Duodenal mucosa (tissue), 2 donors: ENCODE measurements at regions not wholly inside any gene's neighbourhood (a gene's known extent, or its start where the extent isn't known, plus 50 kb on each side); places are given as distances from the start of the nearest gene placed in this dataset.

Source experiments
- H3K27ac ChIP-seq: one replicate; pipeline ENCODE4 v1.7.0; 2013; ENCODE audit warnings: low read depth, low read length
- H3K27me3 ChIP-seq, 2 donors: one replicate each; pipeline ENCODE4 v1.7.0; 2013; ENCODE audit warnings: low read length in 2 of 2, control low read depth in 1 of 2; ENCODE audit not compliant: insufficient read depth in 2 of 2, control insufficient read depth in 1 of 2
- H3K36me3 ChIP-seq, 2 donors: one replicate each; pipeline ENCODE4 v1.7.0; 2013; ENCODE audit warnings: low read length in 2 of 2, control low read depth in 1 of 2; ENCODE audit not compliant: insufficient read depth in 2 of 2, control insufficient read depth in 1 of 2
- H3K4me1 ChIP-seq, 2 donors: one replicate each; pipeline ENCODE4 v1.7.0; 2013; ENCODE audit warnings: low read length in 2 of 2, control low read depth in 1 of 2; ENCODE audit not compliant: insufficient read depth in 2 of 2, control insufficient read depth in 1 of 2
- H3K4me3 ChIP-seq, 2 donors: one replicate each; pipeline ENCODE4 v1.7.0; 2013; ENCODE audit warnings: low read length in 2 of 2, low read depth in 1 of 2
- H3K9ac ChIP-seq, 2 donors: one replicate each; pipeline ENCODE4 v1.7.0; 2013; ENCODE audit warnings: low read length in 2 of 2, low read depth in 1 of 2
- H3K9me3 ChIP-seq, 2 donors: one replicate each; pipeline ENCODE4 v1.7.0; 2013; ENCODE audit warnings: low read length in 2 of 2, control low read depth in 1 of 2; ENCODE audit not compliant: control insufficient read depth in 1 of 2

GRCh38 chr18:56390626-56391025 lies 247.8 kb downstream of the TXNL1 start:
- H3K9ac ChIP-seq: no peak overlapping the region
- no peak overlapping the region for H3K4me3 ChIP-seq
- H3K27ac ChIP-seq: no peak overlapping the region
- no peaks in the 10 kb centered on the region for H3K4me1 ChIP-seq
- no peaks in the 10 kb centered on the region for H3K27me3 ChIP-seq
- H3K36me3 ChIP-seq: no peaks in the 10 kb centered on the region
- H3K9me3 ChIP-seq: no peaks in the 10 kb centered on the region

- no peaks in the 10 kb centered on the region for H3K4me1 ChIP-seq
- H3K9me3 ChIP-seq: no peaks in the 10 kb centered on the region
- H3K9ac ChIP-seq: no peak overlapping the region
- no peaks in the 10 kb centered on the region for H3K27me3 ChIP-seq
- no peak overlapping the region for H3K4me3 ChIP-seq
- H3K27ac ChIP-seq: no peak overlapping the region
- no peaks in the 10 kb centered on the region for H3K36me3 ChIP-seq
These were observed 249.2 kb downstream of the TXNL1 start for GRCh38 chr18:56389190-56389589.

GRCh38 chr18:56388571-56388970 lies 249.8 kb downstream of the TXNL1 start:
- H3K27me3 ChIP-seq: no peaks in the 10 kb centered on the region
- no peaks in the 10 kb centered on the region for H3K4me1 ChIP-seq
- H3K4me3 ChIP-seq: no peak overlapping the region
- H3K9ac ChIP-seq: no peak overlapping the region
- no peaks in the 10 kb centered on the region for H3K9me3 ChIP-seq
- H3K36me3 ChIP-seq: no peaks in the 10 kb centered on the region
- no peak overlapping the region for H3K27ac ChIP-seq

GRCh38 chr18:56386856-56387255 lies 251.5 kb downstream of the TXNL1 start:
- Histone ChIP-seq H3K27me3 (no peaks in the 10 kb centered on the region), H3K4me3 (no peak overlapping the region), H3K36me3 (no peaks in the 10 kb centered on the region), H3K9ac (no peak overlapping the region), H3K4me1 (no peaks in the 10 kb centered on the region), H3K9me3 (no peaks in the 10 kb centered on the region), H3K27ac (no peak overlapping the region)

GRCh38 chr18:56383349-56383748 lies 255.0 kb downstream of the TXNL1 start:
- Histone ChIP-seq H3K4me1 (no peaks in the 10 kb centered on the region), H3K9me3 (no peaks in the 10 kb centered on the region), H3K27me3 (no peaks in the 10 kb centered on the region), H3K27ac (no peak overlapping the region), H3K36me3 (no peaks in the 10 kb centered on the region), H3K9ac (no peak overlapping the region), H3K4me3 (no peak overlapping the region)

GRCh38 chr18:56382541-56382940 lies 255.9 kb downstream of the TXNL1 start:
- Histone ChIP-seq H3K4me3 (no peak overlapping the region), H3K27ac (no peak overlapping the region), H3K27me3 (no peaks in the 10 kb centered on the region), H3K36me3 (no peaks in the 10 kb centered on the region), H3K4me1 (no peaks in the 10 kb centered on the region), H3K9me3 (no peaks in the 10 kb centered on the region), H3K9ac (no peak overlapping the region)

- H3K9ac ChIP-seq: no peak overlapping the region
- no peak overlapping the region for H3K4me3 ChIP-seq
- no peaks in the 10 kb centered on the region for H3K4me1 ChIP-seq
- H3K36me3 ChIP-seq: no peaks in the 10 kb centered on the region
- no peaks in the 10 kb centered on the region for H3K9me3 ChIP-seq
- H3K27ac ChIP-seq: no peak overlapping the region
- no peaks in the 10 kb centered on the region for H3K27me3 ChIP-seq
These were observed 257.2 kb downstream of the TXNL1 start for GRCh38 chr18:56381196-56381595.

- Histone ChIP-seq H3K9me3 (no peaks in the 10 kb centered on the region), H3K9ac (no peak overlapping the region), H3K4me3 (no peak overlapping the region), H3K27ac (no peak overlapping the region), H3K4me1 (no peaks in the 10 kb centered on the region), H3K27me3 (no peaks in the 10 kb centered on the region), H3K36me3 (no peaks in the 10 kb centered on the region)
These were observed 257.7 kb downstream of the TXNL1 start for GRCh38 chr18:56380685-56381084.

GRCh38 chr18:56379256-56379655 lies 259.1 kb downstream of the TXNL1 start:
- Histone ChIP-seq H3K27ac (no peak overlapping the region), H3K4me3 (no peak overlapping the region), H3K27me3 (no peaks in the 10 kb centered on the region), H3K9ac (no peak overlapping the region), H3K9me3 (no peaks in the 10 kb centered on the region), H3K4me1 (no peaks in the 10 kb centered on the region), H3K36me3 (no peaks in the 10 kb centered on the region)

- no peaks in the 10 kb centered on the region for H3K9me3 ChIP-seq
- H3K9ac ChIP-seq: no peak overlapping the region
- no peaks in the 10 kb centered on the region for H3K36me3 ChIP-seq
- no peak overlapping the region for H3K27ac ChIP-seq
- H3K27me3 ChIP-seq: no peaks in the 10 kb centered on the region
- H3K4me3 ChIP-seq: no peak overlapping the region
- H3K4me1 ChIP-seq: no peaks in the 10 kb centered on the region
These were observed 261.2 kb downstream of the TXNL1 start for GRCh38 chr18:56377231-56377630.

- no peak overlapping the region for H3K9ac ChIP-seq
- no peak overlapping the region for H3K4me3 ChIP-seq
- H3K27ac ChIP-seq: no peak overlapping the region
- no peaks in the 10 kb centered on the region for H3K27me3 ChIP-seq
- H3K36me3 ChIP-seq: no peaks in the 10 kb centered on the region
- H3K9me3 ChIP-seq: no peaks in the 10 kb centered on the region
- no peaks in the 10 kb centered on the region for H3K4me1 ChIP-seq
These were observed 264.3 kb downstream of the TXNL1 start for GRCh38 chr18:56374007-56374655.
